AG09319 (cell line): ENCODE measurements at regions not wholly inside any gene's neighbourhood (a gene's known extent, or its start where the extent isn't known, plus 50 kb on each side); places are given as distances from the start of the nearest gene placed in this dataset.

ENCODE experiments used
- DNase-seq: peaks from one replicate; pipeline ENCODE4 v3.0.0-alpha.2; 2010; ENCODE audit warnings: low read depth; ENCODE audit errors: extremely low read depth
- CTCF ChIP-seq: IDR thresholded peaks from 2 replicates; pipeline ENCODE4 v1.5.1; 2011; ENCODE audit warnings: low read depth, mild to moderate bottlenecking, inconsistent platforms, low read length, moderate library complexity

- no peak for DNase-seq
- TF ChIP-seq CTCF, result no peak
These were observed 122.1 kb downstream of the NGF start for GRCh38 chr1:115215703-115216521.

GRCh38 chr1:115215110-115215509, 122.9 kb downstream of the NGF start:
- DNase-seq, result no peak
- no peak for TF ChIP-seq CTCF

GRCh38 chr1:115214098-115214497, 124.0 kb downstream of the NGF start:
- TF ChIP-seq CTCF, result no peak
- no peak for DNase-seq

- TF ChIP-seq CTCF, result no peak
- no peak for DNase-seq
These were observed 123.8 kb upstream of the TSPAN2 start for GRCh38 chr1:115213130-115213529.

- TF ChIP-seq CTCF, result no peak
- no peak for DNase-seq
These were observed 121.9 kb upstream of the TSPAN2 start for GRCh38 chr1:115211071-115211745.

- no peak for TF ChIP-seq CTCF
- DNase-seq, result no peak
These were observed 121.0 kb upstream of the TSPAN2 start for GRCh38 chr1:115210302-115210711.

GRCh38 chr1:115204513-115204912, 115.2 kb upstream of the TSPAN2 start:
- no peak for DNase-seq
- no peak for TF ChIP-seq CTCF
